H9 (cell line): ENCODE measurements at regions not wholly inside any gene's neighbourhood (a gene's known extent, or its start where the extent isn't known, plus 50 kb on each side); places are given as distances from the start of the nearest gene placed in this dataset.

ENCODE experiments used
- DNase-seq: peaks from one replicate; pipeline ENCODE4 v3.0.0-alpha.2; 2017
- H2AFZ ChIP-seq: one replicate; pipeline ENCODE4 v1.6.1; 2013; ENCODE audit warnings: mild to moderate bottlenecking, low read length, control low read depth, moderate library complexity
- H2AK5ac ChIP-seq: 2 replicates; pipeline ENCODE4 v1.6.1; 2013; ENCODE audit warnings: low read length, control low read depth, mixed read lengths; ENCODE audit not compliant: insufficient read length
- H2BK120ac ChIP-seq: one replicate; pipeline ENCODE4 v1.6.1; 2013; ENCODE audit warnings: low read depth, mild to moderate bottlenecking, low read length, control low read depth, inconsistent platforms; ENCODE audit not compliant: poor library complexity, severe bottlenecking
- H2BK12ac ChIP-seq: 2 replicates; pipeline ENCODE4 v1.6.1; 2013; ENCODE audit warnings: low read length, control low read depth, mixed read lengths, low read depth; ENCODE audit not compliant: insufficient read length
- H2BK15ac ChIP-seq: 2 replicates; pipeline ENCODE4 v1.6.1; 2013; ENCODE audit warnings: low read depth, low read length, control low read depth
- H2BK20ac ChIP-seq: one replicate; pipeline ENCODE4 v1.6.1; 2013; ENCODE audit warnings: low read depth, mild to moderate bottlenecking, low read length, control low read depth, inconsistent platforms; ENCODE audit not compliant: poor library complexity, severe bottlenecking
- H2BK5ac ChIP-seq: 2 replicates; pipeline ENCODE4 v1.6.1; 2013; ENCODE audit warnings: low read length, control low read depth, mixed read lengths; ENCODE audit not compliant: insufficient read length
- H3K14ac ChIP-seq: 2 replicates; pipeline ENCODE4 v1.6.1; 2013; ENCODE audit warnings: low read length, control low read depth; ENCODE audit not compliant: insufficient read depth
- H3K18ac ChIP-seq: 2 replicates; pipeline ENCODE4 v1.6.1; 2013; ENCODE audit warnings: low read depth, mild to moderate bottlenecking, mixed read lengths, low read length, control low read depth; ENCODE audit not compliant: insufficient read length
- H3K23ac ChIP-seq: 2 replicates; pipeline ENCODE4 v1.6.1; 2013; ENCODE audit warnings: low read length, control low read depth, mixed read lengths, low read depth; ENCODE audit not compliant: insufficient read length
- H3K23me2 ChIP-seq: 2 replicates; pipeline ENCODE4 v1.6.1; 2013; ENCODE audit warnings: low read depth, mild to moderate bottlenecking, mixed read lengths, low read length, control low read depth; ENCODE audit not compliant: insufficient read length, poor library complexity, severe bottlenecking
- H3K27ac ChIP-seq: 2 replicates; pipeline ENCODE4 v1.5.1; 2013; ENCODE audit warnings: low read length, control low read depth, mixed read lengths, low read depth; ENCODE audit not compliant: insufficient read length
- H3K27me3 ChIP-seq: 2 replicates; pipeline ENCODE4 v1.6.1; 2013; ENCODE audit warnings: low read length, control low read depth, inconsistent platforms; ENCODE audit not compliant: insufficient read depth
- H3K4ac ChIP-seq: 2 replicates; pipeline ENCODE4 v1.6.1; 2013; ENCODE audit warnings: low read depth, mild to moderate bottlenecking, control low read depth, inconsistent platforms, low read length, moderate library complexity
- H3K4me1 ChIP-seq: 2 replicates; pipeline ENCODE4 v1.6.1; 2013; ENCODE audit warnings: low read length, control low read depth, inconsistent platforms; ENCODE audit not compliant: insufficient read depth
- H3K4me2 ChIP-seq: 2 replicates; pipeline ENCODE4 v1.6.1; 2013; ENCODE audit warnings: low read length, control low read depth, mixed read lengths; ENCODE audit not compliant: insufficient read length, insufficient read depth
- H3K56ac ChIP-seq: 2 replicates; pipeline ENCODE4 v1.6.1; 2013; ENCODE audit warnings: low read depth, mild to moderate bottlenecking, mixed read lengths, low read length, control low read depth; ENCODE audit not compliant: insufficient read length
- H3K79me1 ChIP-seq: 2 replicates; pipeline ENCODE4 v1.6.1; 2013; ENCODE audit warnings: low read depth, mild to moderate bottlenecking, moderate library complexity, low read length, control low read depth, inconsistent platforms; ENCODE audit not compliant: insufficient read depth, poor library complexity, severe bottlenecking
- H3K79me2 ChIP-seq: 2 replicates; pipeline ENCODE4 v1.6.1; 2013; ENCODE audit warnings: low read length, control low read depth, inconsistent platforms; ENCODE audit not compliant: insufficient read depth
- H3K9ac ChIP-seq: 2 replicates; pipeline ENCODE4 v1.6.1; 2013; ENCODE audit warnings: low read length, control low read depth, mixed read lengths; ENCODE audit not compliant: insufficient read length; ENCODE audit errors: extremely low read depth
- H3K9me3 ChIP-seq: one replicate; pipeline ENCODE4 v1.6.1; 2013; ENCODE audit warnings: low read depth, low read length, inconsistent platforms; ENCODE audit not compliant: control insufficient read depth
- H3T11ph ChIP-seq: one replicate; pipeline ENCODE4 v1.6.1; 2013; ENCODE audit warnings: mild to moderate bottlenecking, low read length, control low read depth, inconsistent platforms
- H4K20me1 ChIP-seq: one replicate; pipeline ENCODE4 v1.6.1; 2013; ENCODE audit not compliant: control insufficient read depth, insufficient read length, insufficient read depth
- H4K5ac ChIP-seq: 2 replicates; pipeline ENCODE4 v1.6.1; 2013; ENCODE audit warnings: low read depth, mild to moderate bottlenecking, mixed read lengths, low read length, control low read depth; ENCODE audit not compliant: insufficient read length
- H4K8ac ChIP-seq: replicated peaks from 2 replicates; pipeline ENCODE4 v1.6.1; 2013; ENCODE audit warnings: low read length, control low read depth, mixed read lengths, low read depth; ENCODE audit not compliant: insufficient read length
- H4K91ac ChIP-seq: 2 replicates; pipeline ENCODE4 v1.6.1; 2013; ENCODE audit warnings: low read depth, mild to moderate bottlenecking, moderate library complexity, mixed read lengths, low read length, control low read depth; ENCODE audit not compliant: insufficient read length
- H3K27ac Mint-ChIP-seq, 3 experiments: 2 replicates in 2 of 3; 3 replicates in 1 of 3; pipeline ENCODE4 v1.8.0; 2020 to 2021; ENCODE audit warnings: mixed read lengths in 3 of 3, mild to moderate bottlenecking in 1 of 3, moderate library complexity in 1 of 3
- H3K27me3 Mint-ChIP-seq: 2 replicates; pipeline ENCODE4 v1.8.0; 2021; ENCODE audit warnings: low read depth, mild to moderate bottlenecking, moderate library complexity, mixed read lengths
- H3K36me3 Mint-ChIP-seq, 3 experiments: 2 replicates in 2 of 3; 3 replicates in 1 of 3; pipeline ENCODE4 v1.8.0; 2020 to 2021; ENCODE audit warnings: low read depth in 3 of 3, mixed read lengths in 3 of 3; ENCODE audit not compliant: insufficient read depth in 1 of 3
- H3K4me1 Mint-ChIP-seq, 2 experiments: 2 replicates each; pipeline ENCODE4 v1.8.0; 2020; ENCODE audit warnings: mixed read lengths in 2 of 2
- H3K4me3 Mint-ChIP-seq, 2 experiments: 2 replicates in 1 of 2; 3 replicates in 1 of 2; pipeline ENCODE4 v1.8.0; 2020 to 2021; ENCODE audit warnings: mild to moderate bottlenecking in 2 of 2, mixed read lengths in 2 of 2, moderate library complexity in 1 of 2
- H3K9me3 Mint-ChIP-seq, 2 experiments: 2 replicates in 1 of 2; 3 replicates in 1 of 2; pipeline ENCODE4 v1.8.0; 2020; ENCODE audit warnings: mild to moderate bottlenecking in 2 of 2, mixed read lengths in 2 of 2, moderate library complexity in 1 of 2
- WGBS: extraction: QIAGEN DNeasy Blood & Tissue Kit; methylation state at CpG from one replicate; pipeline ENCODE4 v1.1.7; 2013; ENCODE audit warnings: missing lambda C conversion rate, low lambda C conversion rate, mixed read lengths; ENCODE audit not compliant: insufficient read length; ENCODE audit errors: extremely low coverage; 5-methylcytosine and 5-hydroxymethylcytosine counted together
- TF ChIP-seq, protein P1 (sequence below): fragments of 200-600 bp; sonication (generic); conservative IDR thresholded peaks from 3 replicates; pipeline ENCODE4 v1.8.0; 2021; ENCODE audit warnings: antibody characterized with exemption, mild to moderate bottlenecking

- Mint-ChIP-seq H3K4me1 (no peaks in the 10 kb centered on the region), H3K4me3 (no peak overlapping the region), H3K27me3 (no peaks in the 10 kb centered on the region), H3K27ac (no peak overlapping the region), H3K36me3 (no peaks in the 10 kb centered on the region), H3K9me3 (no peaks in the 10 kb centered on the region)
- Histone ChIP-seq H2AK5ac (no peak overlapping the region), H3K4me1 (no peaks in the 10 kb centered on the region), H3K9me3 (no peaks in the 10 kb centered on the region), H3K23ac (no peak overlapping the region), H3K14ac (no peak overlapping the region), H3T11ph (no peak overlapping the region), H3K27ac (no peak overlapping the region), H2BK120ac (no peak overlapping the region), H2BK5ac (no peak overlapping the region), H4K20me1 (no peaks in the 10 kb centered on the region), H2AFZ (no peak overlapping the region), H3K4ac (no peak overlapping the region), H2BK15ac (no peak overlapping the region), H4K8ac (no peak overlapping the region), H3K79me2 (no peaks in the 10 kb centered on the region), H2BK12ac (no peak overlapping the region), H3K9ac (no peak overlapping the region), H3K23me2 (no peaks in the 10 kb centered on the region), H2BK20ac (no peak overlapping the region), H4K5ac (no peak overlapping the region), H4K91ac (no peak overlapping the region), H3K27me3 (no peaks in the 10 kb centered on the region), H3K56ac (no peak overlapping the region), H3K4me2 (no peak overlapping the region), H3K79me1 (no peaks in the 10 kb centered on the region), H3K18ac (no peak overlapping the region)
- TF ChIP-seq, protein P1, sequence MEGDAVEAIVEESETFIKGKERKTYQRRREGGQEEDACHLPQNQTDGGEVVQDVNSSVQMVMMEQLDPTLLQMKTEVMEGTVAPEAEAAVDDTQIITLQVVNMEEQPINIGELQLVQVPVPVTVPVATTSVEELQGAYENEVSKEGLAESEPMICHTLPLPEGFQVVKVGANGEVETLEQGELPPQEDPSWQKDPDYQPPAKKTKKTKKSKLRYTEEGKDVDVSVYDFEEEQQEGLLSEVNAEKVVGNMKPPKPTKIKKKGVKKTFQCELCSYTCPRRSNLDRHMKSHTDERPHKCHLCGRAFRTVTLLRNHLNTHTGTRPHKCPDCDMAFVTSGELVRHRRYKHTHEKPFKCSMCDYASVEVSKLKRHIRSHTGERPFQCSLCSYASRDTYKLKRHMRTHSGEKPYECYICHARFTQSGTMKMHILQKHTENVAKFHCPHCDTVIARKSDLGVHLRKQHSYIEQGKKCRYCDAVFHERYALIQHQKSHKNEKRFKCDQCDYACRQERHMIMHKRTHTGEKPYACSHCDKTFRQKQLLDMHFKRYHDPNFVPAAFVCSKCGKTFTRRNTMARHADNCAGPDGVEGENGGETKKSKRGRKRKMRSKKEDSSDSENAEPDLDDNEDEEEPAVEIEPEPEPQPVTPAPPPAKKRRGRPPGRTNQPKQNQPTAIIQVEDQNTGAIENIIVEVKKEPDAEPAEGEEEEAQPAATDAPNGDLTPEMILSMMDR = no peak
- no peak for DNase-seq
- WGBS = no CpG with 5 or more reads among the region's 5 CpGs
These were observed 734.3 kb downstream of the STIM2 start for GRCh38 chr4:27594922-27595321.
